ENCODE measurements at regions not wholly inside any gene's neighbourhood (a gene's known extent, or its start where the extent isn't known, plus 50 kb on each side); places are given as distances from the start of the nearest gene placed in this dataset.

DNA sequence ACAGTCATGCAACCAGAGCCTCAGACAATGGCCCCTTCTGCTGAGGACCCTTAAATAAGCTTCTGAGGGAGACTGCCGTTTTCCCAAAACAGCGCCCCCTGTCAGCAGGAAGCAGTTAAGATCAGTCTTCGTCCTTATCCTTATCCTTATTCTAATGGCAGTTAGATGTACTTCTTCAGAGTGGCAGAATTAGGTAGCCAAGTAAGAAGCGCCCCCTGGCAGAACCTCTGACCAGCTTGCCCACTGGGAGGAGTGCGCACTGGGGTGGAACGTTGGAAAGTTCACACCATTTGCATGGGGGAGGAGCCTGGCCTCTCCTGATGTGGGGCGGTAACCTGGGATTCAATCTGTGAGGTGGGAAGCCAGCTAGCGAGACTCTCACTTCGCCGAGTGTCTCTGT, 133.6 kb upstream of the QRFPR start:
- TF ChIP-seq, protein P1, sequence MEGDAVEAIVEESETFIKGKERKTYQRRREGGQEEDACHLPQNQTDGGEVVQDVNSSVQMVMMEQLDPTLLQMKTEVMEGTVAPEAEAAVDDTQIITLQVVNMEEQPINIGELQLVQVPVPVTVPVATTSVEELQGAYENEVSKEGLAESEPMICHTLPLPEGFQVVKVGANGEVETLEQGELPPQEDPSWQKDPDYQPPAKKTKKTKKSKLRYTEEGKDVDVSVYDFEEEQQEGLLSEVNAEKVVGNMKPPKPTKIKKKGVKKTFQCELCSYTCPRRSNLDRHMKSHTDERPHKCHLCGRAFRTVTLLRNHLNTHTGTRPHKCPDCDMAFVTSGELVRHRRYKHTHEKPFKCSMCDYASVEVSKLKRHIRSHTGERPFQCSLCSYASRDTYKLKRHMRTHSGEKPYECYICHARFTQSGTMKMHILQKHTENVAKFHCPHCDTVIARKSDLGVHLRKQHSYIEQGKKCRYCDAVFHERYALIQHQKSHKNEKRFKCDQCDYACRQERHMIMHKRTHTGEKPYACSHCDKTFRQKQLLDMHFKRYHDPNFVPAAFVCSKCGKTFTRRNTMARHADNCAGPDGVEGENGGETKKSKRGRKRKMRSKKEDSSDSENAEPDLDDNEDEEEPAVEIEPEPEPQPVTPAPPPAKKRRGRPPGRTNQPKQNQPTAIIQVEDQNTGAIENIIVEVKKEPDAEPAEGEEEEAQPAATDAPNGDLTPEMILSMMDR (IDR thresholded peaks at IDR 0.05; ENCODE audit: poor library complexity): no peak
- no peak for TF ChIP-seq EZH2phosphoT487 (IDR thresholded peaks at IDR 0.05; ENCODE audit: low read depth, severe bottlenecking, unreplicated experiment)
